ENCODE measurements at regions not wholly inside any gene's neighbourhood (a gene's known extent, or its start where the extent isn't known, plus 50 kb on each side); places are given as distances from the start of the nearest gene placed in this dataset.

GRCh38 chr5:60223342-60223741, 329.8 kb upstream of the PDE4D start:
- Histone ChIP-seq H3K4me3 (no peak overlapping the region), H3K36me3 (ENCODE audit: control insufficient read depth in 4 of 4, insufficient read depth in 4 of 4, low read length in 4 of 4) (no peaks in the 10 kb centered on the region), H3K9me3 (ENCODE audit: control insufficient read depth in 4 of 4, insufficient read depth in 3 of 4, low read length in 3 of 4) (no peaks in the 10 kb centered on the region), H3K4me1 (ENCODE audit: control insufficient read depth in 5 of 5, insufficient read depth in 5 of 5, low read length in 5 of 5) (no peaks in the 10 kb centered on the region), H3K27ac (ENCODE audit: low read depth in 1 of 2, low read length in 1 of 2) (no peak overlapping the region), H3K9ac (ENCODE audit: insufficient read depth in 1 of 2, low read length in 2 of 2) (no peak overlapping the region), H3K27me3 (ENCODE audit: control insufficient read depth in 3 of 3, insufficient read depth in 3 of 3, low read length in 2 of 3) (no peaks in the 10 kb centered on the region)
- ATAC-seq (ENCODE audit: insufficient read depth, low FRiP score) (no peak), DNase-seq (no peak)
- WGBS, 2 donors: 69 to 81% methylated on average over 3 of the region's 3 CpGs
- TF ChIP-seq CTCF (IDR thresholded peaks at IDR 0.05; ENCODE audit: control extremely low read depth, extremely low read depth): no peak

- DNase-seq (no peak), ATAC-seq (ENCODE audit: insufficient read depth, low FRiP score) (no peak)
- no peak overlapping the region for H3K4me3 ChIP-seq
- no peaks in the 10 kb centered on the region for H3K36me3 ChIP-seq (ENCODE audit: control insufficient read depth in 4 of 4, insufficient read depth in 4 of 4, low read length in 4 of 4)
- H3K9me3 ChIP-seq (ENCODE audit: control insufficient read depth in 4 of 4, insufficient read depth in 3 of 4, low read length in 3 of 4): no peaks in the 10 kb centered on the region
- H3K9ac ChIP-seq (ENCODE audit: insufficient read depth in 1 of 2, low read length in 2 of 2): no peak overlapping the region
- no peak overlapping the region for H3K27ac ChIP-seq (ENCODE audit: low read depth in 1 of 2, low read length in 1 of 2)
- 72 to 88% methylated on average over 1 of the region's 1 CpG for WGBS, 2 donors
- no peak for TF ChIP-seq CTCF (IDR thresholded peaks at IDR 0.05; ENCODE audit: control extremely low read depth, extremely low read depth)
- H3K27me3 ChIP-seq (ENCODE audit: control insufficient read depth in 3 of 3, insufficient read depth in 3 of 3, low read length in 2 of 3): no peaks in the 10 kb centered on the region
- no peaks in the 10 kb centered on the region for H3K4me1 ChIP-seq (ENCODE audit: control insufficient read depth in 5 of 5, insufficient read depth in 5 of 5, low read length in 5 of 5)
Measured at GRCh38 chr5:60219921-60220320, 326.4 kb upstream of the PDE4D start.

GRCh38 chr5:60210810-60211209, 317.3 kb upstream of the PDE4D start:
- Histone ChIP-seq H3K4me1 (ENCODE audit: control insufficient read depth in 5 of 5, insufficient read depth in 5 of 5, low read length in 5 of 5) (no peaks in the 10 kb centered on the region), H3K27ac (ENCODE audit: low read depth in 1 of 2, low read length in 1 of 2) (no peak overlapping the region), H3K4me3 (no peak overlapping the region), H3K27me3 (ENCODE audit: control insufficient read depth in 3 of 3, insufficient read depth in 3 of 3, low read length in 2 of 3) (no peaks in the 10 kb centered on the region), H3K9ac (ENCODE audit: insufficient read depth in 1 of 2, low read length in 2 of 2) (no peak overlapping the region), H3K9me3 (ENCODE audit: control insufficient read depth in 4 of 4, insufficient read depth in 3 of 4, low read length in 3 of 4) (peaks cover 0 to 4% (median 0%) of the 10 kb centered on the region in 4 donors), H3K36me3 (ENCODE audit: control insufficient read depth in 4 of 4, insufficient read depth in 4 of 4, low read length in 4 of 4) (no peaks in the 10 kb centered on the region)
- no peak for TF ChIP-seq CTCF (IDR thresholded peaks at IDR 0.05; ENCODE audit: control extremely low read depth, extremely low read depth)
- 92 to 94% methylated on average over 17 of the region's 17 CpGs for WGBS, 2 donors
- ATAC-seq (ENCODE audit: insufficient read depth, low FRiP score) (no peak), DNase-seq (no peak)

- ATAC-seq (ENCODE audit: insufficient read depth, low FRiP score): no peak
- Histone ChIP-seq H3K9ac (ENCODE audit: insufficient read depth in 1 of 2, low read length in 2 of 2) (no peak overlapping the region), H3K36me3 (ENCODE audit: control insufficient read depth in 4 of 4, insufficient read depth in 4 of 4, low read length in 4 of 4) (no peaks in the 10 kb centered on the region), H3K9me3 (ENCODE audit: control insufficient read depth in 4 of 4, insufficient read depth in 3 of 4, low read length in 3 of 4) (peaks cover 0 to 4% (median 0%) of the 10 kb centered on the region in 4 donors), H3K4me1 (ENCODE audit: control insufficient read depth in 5 of 5, insufficient read depth in 5 of 5, low read length in 5 of 5) (no peaks in the 10 kb centered on the region), H3K27ac (ENCODE audit: low read depth in 1 of 2, low read length in 1 of 2) (no peak overlapping the region), H3K4me3 (no peak overlapping the region), H3K27me3 (ENCODE audit: control insufficient read depth in 3 of 3, insufficient read depth in 3 of 3, low read length in 2 of 3) (no peaks in the 10 kb centered on the region)
- WGBS, 2 donors: 46 to 59% methylated on average over 5 of the region's 5 CpGs
- no peak for DNase-seq
- no peak for TF ChIP-seq CTCF (IDR thresholded peaks at IDR 0.05; ENCODE audit: control extremely low read depth, extremely low read depth)
Measured at GRCh38 chr5:60209146-60209840, 315.8 kb upstream of the PDE4D start.

Measured in lung (tissue), 11 donors.